GM23338 (cell line): ENCODE measurements at regions not wholly inside any gene's neighbourhood (a gene's known extent, or its start where the extent isn't known, plus 50 kb on each side); places are given as distances from the start of the nearest gene placed in this dataset.
A peak's percentile ranks its signal among the peaks of the same experiment; 100 is the strongest.

ENCODE experiments used
- ATAC-seq: fragments of 200-7000 bp; cut with Tn5 transposase; 3 replicates; pipeline ENCODE4 v1.9.1; 2020
- DNase-seq: peaks from one replicate; pipeline ENCODE4 v3.0.0-alpha.2; 2015; ENCODE audit warnings: low spot score
- H2AFZ ChIP-seq: fragments of 200-600 bp; sonication (generic); 2 replicates; pipeline ENCODE4 v1.8.0; 2016; ENCODE audit warnings: antibody characterized with exemption, mild to moderate bottlenecking, moderate library complexity
- H3F3A ChIP-seq: fragments of 200-600 bp; sonication (generic); replicated peaks from 2 replicates; pipeline ENCODE4 v1.8.0; 2017; ENCODE audit warnings: antibody characterized with exemption, mixed run types, low read depth
- H3K27ac ChIP-seq: fragments of 200-600 bp; sonication (generic); 2 replicates; pipeline ENCODE4 v1.6.1; 2016; ENCODE audit warnings: low read depth
- H3K27me3 ChIP-seq: fragments of 200-600 bp; sonication (generic); 2 replicates; pipeline ENCODE4 v1.8.0; 2016; ENCODE audit warnings: mild to moderate bottlenecking, mixed run types, moderate library complexity; ENCODE audit not compliant: insufficient read depth
- H3K36me3 ChIP-seq: fragments of 200-600 bp; sonication (generic); 2 replicates; pipeline ENCODE4 v1.8.0; 2016; ENCODE audit warnings: mild to moderate bottlenecking; ENCODE audit not compliant: insufficient read depth
- H3K4me1 ChIP-seq: fragments of 200-600 bp; sonication (generic); 2 replicates; pipeline ENCODE4 v1.8.0; 2016; ENCODE audit warnings: mild to moderate bottlenecking, moderate library complexity; ENCODE audit not compliant: insufficient read depth
- H3K4me2 ChIP-seq: fragments of 200-600 bp; sonication (generic); 2 replicates; pipeline ENCODE4 v1.7.1; 2017; ENCODE audit warnings: mixed run types
- H3K4me3 ChIP-seq: fragments of 200-600 bp; sonication (generic); 2 replicates; pipeline ENCODE4 v1.6.1; 2016; ENCODE audit warnings: mixed run types
- H3K79me2 ChIP-seq: fragments of 200-600 bp; sonication (generic); replicated peaks from 2 replicates; pipeline ENCODE4 v1.8.0; 2017; ENCODE audit warnings: mild to moderate bottlenecking; ENCODE audit not compliant: insufficient read depth
- H3K9me2 ChIP-seq: fragments of 200-600 bp; sonication (generic); 2 replicates; pipeline ENCODE4 v1.8.0; 2017; ENCODE audit not compliant: insufficient read depth
- H4K20me1 ChIP-seq: fragments of 200-600 bp; sonication (generic); replicated peaks from 2 replicates; pipeline ENCODE4 v1.8.0; 2017; ENCODE audit warnings: mild to moderate bottlenecking; ENCODE audit not compliant: insufficient read depth
- H3K27ac Mint-ChIP-seq: 2 replicates; pipeline ENCODE4 v1.8.0; 2020; ENCODE audit warnings: inconsistent platforms, mild to moderate bottlenecking, moderate library complexity, mixed read lengths
- H3K27me3 Mint-ChIP-seq: 3 replicates; pipeline ENCODE4 v1.8.0; 2022; ENCODE audit warnings: low read depth, mild to moderate bottlenecking, moderate library complexity, mixed read lengths, inconsistent platforms; ENCODE audit not compliant: insufficient read depth, poor library complexity
- H3K36me3 Mint-ChIP-seq: 3 replicates; pipeline ENCODE4 v1.8.0; 2021; ENCODE audit warnings: low read depth, mild to moderate bottlenecking, inconsistent platforms, moderate library complexity, mixed read lengths
- H3K4me1 Mint-ChIP-seq: 3 replicates; pipeline ENCODE4 v1.8.0; 2020; ENCODE audit warnings: mild to moderate bottlenecking, inconsistent platforms, mixed read lengths
- H3K4me3 Mint-ChIP-seq: 3 replicates; pipeline ENCODE4 v1.8.0; 2021; ENCODE audit warnings: moderate library complexity, mild to moderate bottlenecking, inconsistent platforms, mixed read lengths
- H3K9me3 Mint-ChIP-seq: 3 replicates; pipeline ENCODE4 v1.8.0; 2020; ENCODE audit warnings: moderate library complexity, mild to moderate bottlenecking, inconsistent platforms, mixed read lengths
- EZH2 ChIP-seq: fragments of 200-600 bp; sonication (generic); IDR thresholded peaks from one replicate; pipeline ENCODE4 v1.8.0; 2017; ENCODE audit warnings: antibody characterized with exemption, mild to moderate bottlenecking, low read depth; ENCODE audit not compliant: unreplicated experiment
- EZH2phosphoT487 ChIP-seq: fragments of 200-600 bp; sonication (generic); IDR thresholded peaks from one replicate; pipeline ENCODE4 v1.8.1; 2018; ENCODE audit warnings: antibody characterized with exemption; ENCODE audit not compliant: unreplicated experiment
- NANOG ChIP-seq: IDR thresholded peaks from 2 replicates; pipeline ENCODE4 v1.6.1; 2016; ENCODE audit warnings: antibody characterized with exemption, borderline replicate concordance
- POLR2AphosphoS5 ChIP-seq: IDR thresholded peaks from 2 replicates; pipeline ENCODE4 v1.6.1; 2016; ENCODE audit warnings: antibody characterized with exemption, low read depth
- STAT1 ChIP-seq: IDR thresholded peaks from one replicate; pipeline ENCODE4 v1.6.1; 2016; ENCODE audit warnings: antibody characterized with exemption; ENCODE audit not compliant: unreplicated experiment
- ZNF114 ChIP-seq: fragments of 250-450 bp; sonication (Bioruptor Pico); IDR thresholded peaks from 2 replicates; pipeline ENCODE4 v1.5.0; 2020; ENCODE audit warnings: mild to moderate bottlenecking, moderate library complexity
- TF ChIP-seq, protein P1 (sequence below): fragments of 250-450 bp; sonication (Bioruptor Pico); IDR thresholded peaks from 2 replicates; pipeline ENCODE4 v1.5.0; 2020; ENCODE audit warnings: mild to moderate bottlenecking, moderate library complexity
- TF ChIP-seq, protein P2 (sequence below): IDR thresholded peaks from one replicate; pipeline ENCODE4 v1.6.1; 2018; ENCODE audit warnings: antibody characterized with exemption; ENCODE audit not compliant: unreplicated experiment
- TF ChIP-seq, protein P3 (sequence below), 2 experiments: fragments of 200-600 bp in 1 of 2; sonication (generic) in 1 of 2; conservative IDR thresholded peaks; 2 replicates each; pipeline versions ENCODE4 v1.5.1 to v1.6.1; 2016 to 2017; ENCODE audit warnings: antibody characterized with exemption in 2 of 2, low read depth in 2 of 2, mild to moderate bottlenecking in 2 of 2, moderate library complexity in 1 of 2

DNA sequence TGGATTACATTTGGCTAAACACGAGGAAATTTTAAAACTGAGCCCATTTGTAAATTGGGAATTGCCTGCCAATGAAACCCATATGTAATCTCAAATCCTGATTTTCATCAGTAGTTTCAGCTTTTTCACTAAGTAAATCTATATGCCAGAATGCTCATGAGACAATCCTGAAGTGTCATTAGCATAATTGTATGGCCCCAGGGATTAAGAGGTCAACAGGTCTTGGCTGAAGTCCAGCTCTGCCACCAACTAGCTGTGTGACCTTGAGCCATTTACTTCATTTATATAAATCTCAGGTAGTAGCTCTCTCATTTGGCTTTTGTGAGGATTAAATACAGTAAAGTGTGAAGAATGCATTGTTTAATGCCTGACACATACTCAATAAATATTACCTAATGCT, 320.5 kb upstream of the EMCN start (continued):
- TF ChIP-seq, protein P1, sequence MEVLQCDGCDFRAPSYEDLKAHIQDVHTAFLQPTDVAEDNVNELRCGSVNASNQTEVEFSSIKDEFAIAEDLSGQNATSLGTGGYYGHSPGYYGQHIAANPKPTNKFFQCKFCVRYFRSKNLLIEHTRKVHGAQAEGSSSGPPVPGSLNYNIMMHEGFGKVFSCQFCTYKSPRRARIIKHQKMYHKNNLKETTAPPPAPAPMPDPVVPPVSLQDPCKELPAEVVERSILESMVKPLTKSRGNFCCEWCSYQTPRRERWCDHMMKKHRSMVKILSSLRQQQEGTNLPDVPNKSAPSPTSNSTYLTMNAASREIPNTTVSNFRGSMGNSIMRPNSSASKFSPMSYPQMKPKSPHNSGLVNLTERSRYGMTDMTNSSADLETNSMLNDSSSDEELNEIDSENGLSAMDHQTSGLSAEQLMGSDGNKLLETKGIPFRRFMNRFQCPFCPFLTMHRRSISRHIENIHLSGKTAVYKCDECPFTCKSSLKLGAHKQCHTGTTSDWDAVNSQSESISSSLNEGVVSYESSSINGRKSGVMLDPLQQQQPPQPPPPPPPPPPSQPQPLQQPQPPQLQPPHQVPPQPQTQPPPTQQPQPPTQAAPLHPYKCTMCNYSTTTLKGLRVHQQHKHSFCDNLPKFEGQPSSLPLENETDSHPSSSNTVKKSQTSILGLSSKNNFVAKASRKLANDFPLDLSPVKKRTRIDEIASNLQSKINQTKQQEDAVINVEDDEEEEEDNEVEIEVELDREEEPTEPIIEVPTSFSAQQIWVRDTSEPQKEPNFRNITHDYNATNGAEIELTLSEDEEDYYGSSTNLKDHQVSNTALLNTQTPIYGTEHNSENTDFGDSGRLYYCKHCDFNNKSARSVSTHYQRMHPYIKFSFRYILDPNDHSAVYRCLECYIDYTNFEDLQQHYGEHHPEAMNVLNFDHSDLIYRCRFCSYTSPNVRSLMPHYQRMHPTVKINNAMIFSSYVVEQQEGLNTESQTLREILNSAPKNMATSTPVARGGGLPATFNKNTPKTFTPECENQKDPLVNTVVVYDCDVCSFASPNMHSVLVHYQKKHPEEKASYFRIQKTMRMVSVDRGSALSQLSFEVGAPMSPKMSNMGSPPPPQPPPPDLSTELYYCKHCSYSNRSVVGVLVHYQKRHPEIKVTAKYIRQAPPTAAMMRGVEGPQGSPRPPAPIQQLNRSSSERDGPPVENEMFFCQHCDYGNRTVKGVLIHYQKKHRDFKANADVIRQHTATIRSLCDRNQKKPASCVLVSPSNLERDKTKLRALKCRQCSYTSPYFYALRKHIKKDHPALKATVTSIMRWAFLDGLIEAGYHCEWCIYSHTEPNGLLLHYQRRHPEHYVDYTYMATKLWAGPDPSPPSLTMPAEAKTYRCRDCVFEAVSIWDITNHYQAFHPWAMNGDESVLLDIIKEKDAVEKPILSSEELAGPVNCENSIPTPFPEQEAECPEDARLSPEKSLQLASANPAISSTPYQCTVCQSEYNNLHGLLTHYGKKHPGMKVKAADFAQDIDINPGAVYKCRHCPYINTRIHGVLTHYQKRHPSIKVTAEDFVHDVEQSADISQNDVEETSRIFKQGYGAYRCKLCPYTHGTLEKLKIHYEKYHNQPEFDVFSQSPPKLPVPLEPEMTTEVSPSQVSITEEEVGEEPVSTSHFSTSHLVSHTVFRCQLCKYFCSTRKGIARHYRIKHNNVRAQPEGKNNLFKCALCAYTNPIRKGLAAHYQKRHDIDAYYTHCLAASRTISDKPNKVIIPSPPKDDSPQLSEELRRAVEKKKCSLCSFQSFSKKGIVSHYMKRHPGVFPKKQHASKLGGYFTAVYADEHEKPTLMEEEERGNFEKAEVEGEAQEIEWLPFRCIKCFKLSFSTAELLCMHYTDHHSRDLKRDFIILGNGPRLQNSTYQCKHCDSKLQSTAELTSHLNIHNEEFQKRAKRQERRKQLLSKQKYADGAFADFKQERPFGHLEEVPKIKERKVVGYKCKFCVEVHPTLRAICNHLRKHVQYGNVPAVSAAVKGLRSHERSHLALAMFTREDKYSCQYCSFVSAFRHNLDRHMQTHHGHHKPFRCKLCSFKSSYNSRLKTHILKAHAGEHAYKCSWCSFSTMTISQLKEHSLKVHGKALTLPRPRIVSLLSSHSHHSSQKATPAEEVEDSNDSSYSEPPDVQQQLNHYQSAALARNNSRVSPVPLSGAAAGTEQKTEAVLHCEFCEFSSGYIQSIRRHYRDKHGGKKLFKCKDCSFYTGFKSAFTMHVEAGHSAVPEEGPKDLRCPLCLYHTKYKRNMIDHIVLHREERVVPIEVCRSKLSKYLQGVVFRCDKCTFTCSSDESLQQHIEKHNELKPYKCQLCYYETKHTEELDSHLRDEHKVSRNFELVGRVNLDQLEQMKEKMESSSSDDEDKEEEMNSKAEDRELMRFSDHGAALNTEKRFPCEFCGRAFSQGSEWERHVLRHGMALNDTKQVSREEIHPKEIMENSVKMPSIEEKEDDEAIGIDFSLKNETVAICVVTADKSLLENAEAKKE (CRISPR knock-in tag) = no peak
- TF ChIP-seq STAT1 = no peak
- no peak for TF ChIP-seq EZH2phosphoT487
- TF ChIP-seq EZH2 = no peak
- TF ChIP-seq NANOG = no peak
- no peak for TF ChIP-seq POLR2AphosphoS5

GRCh38 chr4:100836929-100837328, 319.1 kb upstream of the EMCN start:
- H3K4me1 ChIP-seq = peaks cover 22% of the 10 kb centered on the region
- no peaks in the 10 kb centered on the region for H3F3A ChIP-seq
- Mint-ChIP-seq H3K4me3 (no peak overlapping the region), H3K27me3 (no peaks in the 10 kb centered on the region), H3K27ac (no peak overlapping the region), H3K9me3 (no peaks in the 10 kb centered on the region; the same call in 2 of the 3 replicates), H3K4me1 (peaks cover 15% of the 10 kb centered on the region), H3K36me3 (no peaks in the 10 kb centered on the region)
- H3K27me3 ChIP-seq = no peaks in the 10 kb centered on the region
- peak overlapping the region; percentile 39; the same call in 1 of the 2 replicates for H2AFZ ChIP-seq
- no peak overlapping the region for H3K4me2 ChIP-seq
- DNase-seq (no peak), ATAC-seq (no peak; the same call in 1 of the 3 replicates)
- H3K79me2 ChIP-seq = no peaks in the 10 kb centered on the region
- H4K20me1 ChIP-seq = no peaks in the 10 kb centered on the region
- H3K36me3 ChIP-seq = no peaks in the 10 kb centered on the region
- H3K9me2 ChIP-seq = peaks cover 11% of the 10 kb centered on the region; the same call in 1 of the 2 replicates
- H3K27ac ChIP-seq = no peak overlapping the region
- no peak overlapping the region for H3K4me3 ChIP-seq
- TF ChIP-seq ZNF114 (CRISPR knock-in tag) = no peak
- TF ChIP-seq, protein P2, sequence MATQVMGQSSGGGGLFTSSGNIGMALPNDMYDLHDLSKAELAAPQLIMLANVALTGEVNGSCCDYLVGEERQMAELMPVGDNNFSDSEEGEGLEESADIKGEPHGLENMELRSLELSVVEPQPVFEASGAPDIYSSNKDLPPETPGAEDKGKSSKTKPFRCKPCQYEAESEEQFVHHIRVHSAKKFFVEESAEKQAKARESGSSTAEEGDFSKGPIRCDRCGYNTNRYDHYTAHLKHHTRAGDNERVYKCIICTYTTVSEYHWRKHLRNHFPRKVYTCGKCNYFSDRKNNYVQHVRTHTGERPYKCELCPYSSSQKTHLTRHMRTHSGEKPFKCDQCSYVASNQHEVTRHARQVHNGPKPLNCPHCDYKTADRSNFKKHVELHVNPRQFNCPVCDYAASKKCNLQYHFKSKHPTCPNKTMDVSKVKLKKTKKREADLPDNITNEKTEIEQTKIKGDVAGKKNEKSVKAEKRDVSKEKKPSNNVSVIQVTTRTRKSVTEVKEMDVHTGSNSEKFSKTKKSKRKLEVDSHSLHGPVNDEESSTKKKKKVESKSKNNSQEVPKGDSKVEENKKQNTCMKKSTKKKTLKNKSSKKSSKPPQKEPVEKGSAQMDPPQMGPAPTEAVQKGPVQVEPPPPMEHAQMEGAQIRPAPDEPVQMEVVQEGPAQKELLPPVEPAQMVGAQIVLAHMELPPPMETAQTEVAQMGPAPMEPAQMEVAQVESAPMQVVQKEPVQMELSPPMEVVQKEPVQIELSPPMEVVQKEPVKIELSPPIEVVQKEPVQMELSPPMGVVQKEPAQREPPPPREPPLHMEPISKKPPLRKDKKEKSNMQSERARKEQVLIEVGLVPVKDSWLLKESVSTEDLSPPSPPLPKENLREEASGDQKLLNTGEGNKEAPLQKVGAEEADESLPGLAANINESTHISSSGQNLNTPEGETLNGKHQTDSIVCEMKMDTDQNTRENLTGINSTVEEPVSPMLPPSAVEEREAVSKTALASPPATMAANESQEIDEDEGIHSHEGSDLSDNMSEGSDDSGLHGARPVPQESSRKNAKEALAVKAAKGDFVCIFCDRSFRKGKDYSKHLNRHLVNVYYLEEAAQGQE = no peak
- TF ChIP-seq EZH2 = no peak
- TF ChIP-seq, protein P3, sequence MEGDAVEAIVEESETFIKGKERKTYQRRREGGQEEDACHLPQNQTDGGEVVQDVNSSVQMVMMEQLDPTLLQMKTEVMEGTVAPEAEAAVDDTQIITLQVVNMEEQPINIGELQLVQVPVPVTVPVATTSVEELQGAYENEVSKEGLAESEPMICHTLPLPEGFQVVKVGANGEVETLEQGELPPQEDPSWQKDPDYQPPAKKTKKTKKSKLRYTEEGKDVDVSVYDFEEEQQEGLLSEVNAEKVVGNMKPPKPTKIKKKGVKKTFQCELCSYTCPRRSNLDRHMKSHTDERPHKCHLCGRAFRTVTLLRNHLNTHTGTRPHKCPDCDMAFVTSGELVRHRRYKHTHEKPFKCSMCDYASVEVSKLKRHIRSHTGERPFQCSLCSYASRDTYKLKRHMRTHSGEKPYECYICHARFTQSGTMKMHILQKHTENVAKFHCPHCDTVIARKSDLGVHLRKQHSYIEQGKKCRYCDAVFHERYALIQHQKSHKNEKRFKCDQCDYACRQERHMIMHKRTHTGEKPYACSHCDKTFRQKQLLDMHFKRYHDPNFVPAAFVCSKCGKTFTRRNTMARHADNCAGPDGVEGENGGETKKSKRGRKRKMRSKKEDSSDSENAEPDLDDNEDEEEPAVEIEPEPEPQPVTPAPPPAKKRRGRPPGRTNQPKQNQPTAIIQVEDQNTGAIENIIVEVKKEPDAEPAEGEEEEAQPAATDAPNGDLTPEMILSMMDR (conservative IDR thresholded peaks at IDR 0.05; ENCODE audit: low read depth in 2 of 2) = no peak
